ENCODE measurements at regions not wholly inside any gene's neighbourhood (a gene's known extent, or its start where the extent isn't known, plus 50 kb on each side); places are given as distances from the start of the nearest gene placed in this dataset.

- Histone ChIP-seq H3K36me3 (no peaks in the 10 kb centered on the region), H3K27ac (no peak overlapping the region), H3K27me3 (no peaks in the 10 kb centered on the region), H3K4me3 (no peak overlapping the region), H3K9me3 (no peaks in the 10 kb centered on the region), H3K4me1 (no peaks in the 10 kb centered on the region)
- 47 to 56% methylated on average over 22 of the region's 22 CpGs for WGBS, 2 donors
- intact Hi-C loops (cut with DNase I): no loop called here
- DNase-seq (no peak), FAIRE-seq (no peak), ATAC-seq (no peak)
- no peak for TF ChIP-seq CTCF (IDR thresholded peaks at IDR 0.05)
These were observed 97.4 kb downstream of the SHOX start for GRCh38 chrX:727738-728621.

GRCh38 chrX:725971-726370 is 95.4 kb downstream of the SHOX start:
- DNase-seq: no peak
- no peaks in the 10 kb centered on the region for H3K9me3 ChIP-seq
- no peak for TF ChIP-seq CTCF (IDR thresholded peaks at IDR 0.05)
- intact Hi-C loops (cut with DNase I): no loop called here
- no peaks in the 10 kb centered on the region for H3K27me3 ChIP-seq
- no peak for FAIRE-seq
- H3K36me3 ChIP-seq: no peaks in the 10 kb centered on the region
- 85 to 91% methylated on average over 9 of the region's 9 CpGs for WGBS, 2 donors
- H3K4me3 ChIP-seq: no peak overlapping the region
- ATAC-seq: no peak
- no peaks in the 10 kb centered on the region for H3K4me1 ChIP-seq
- no peak overlapping the region for H3K27ac ChIP-seq

GRCh38 chrX:724256-724655 is 93.7 kb downstream of the SHOX start:
- Histone ChIP-seq H3K27ac (no peak overlapping the region), H3K36me3 (no peaks in the 10 kb centered on the region), H3K4me1 (no peaks in the 10 kb centered on the region), H3K9me3 (no peaks in the 10 kb centered on the region), H3K27me3 (no peaks in the 10 kb centered on the region), H3K4me3 (no peak overlapping the region)
- FAIRE-seq (no peak), ATAC-seq (no peak), DNase-seq (no peak)
- WGBS, 2 donors: 79 to 85% methylated on average over 4 of the region's 4 CpGs
- intact Hi-C loops (cut with DNase I): no loop called here
- TF ChIP-seq CTCF (IDR thresholded peaks at IDR 0.05): no peak

- 70 to 79% methylated on average over 6 of the region's 6 CpGs for WGBS, 2 donors
- Histone ChIP-seq H3K27me3 (no peaks in the 10 kb centered on the region), H3K4me1 (no peaks in the 10 kb centered on the region), H3K4me3 (no peak overlapping the region), H3K27ac (no peak overlapping the region), H3K36me3 (no peaks in the 10 kb centered on the region), H3K9me3 (no peaks in the 10 kb centered on the region)
- no peak for DNase-seq
- no peak for TF ChIP-seq CTCF (IDR thresholded peaks at IDR 0.05)
- intact Hi-C loops (cut with DNase I): no loop called here
- FAIRE-seq: no peak
- ATAC-seq: no peak
These were observed 93.2 kb downstream of the SHOX start for GRCh38 chrX:723781-724180.

GRCh38 chrX:721354-721753 is 90.8 kb downstream of the SHOX start:
- Histone ChIP-seq H3K27ac (no peak overlapping the region), H3K4me3 (no peak overlapping the region), H3K36me3 (no peaks in the 10 kb centered on the region), H3K9me3 (no peaks in the 10 kb centered on the region), H3K4me1 (no peaks in the 10 kb centered on the region), H3K27me3 (no peaks in the 10 kb centered on the region)
- TF ChIP-seq CTCF (IDR thresholded peaks at IDR 0.05): no peak
- ATAC-seq: no peak
- intact Hi-C loops (cut with DNase I): no loop called here
- DNase-seq: no peak
- 78 to 85% methylated on average over 14 of the region's 14 CpGs for WGBS, 2 donors
- no peak for FAIRE-seq
